ENCODE measurements at regions not wholly inside any gene's neighbourhood (a gene's known extent, or its start where the extent isn't known, plus 50 kb on each side); places are given as distances from the start of the nearest gene placed in this dataset.
"Not testable (repeated sequence)": the region's sequence is repeated elsewhere in the genome, so short reads cannot be mapped to it uniquely, and the experiment has no call there.

DNA sequence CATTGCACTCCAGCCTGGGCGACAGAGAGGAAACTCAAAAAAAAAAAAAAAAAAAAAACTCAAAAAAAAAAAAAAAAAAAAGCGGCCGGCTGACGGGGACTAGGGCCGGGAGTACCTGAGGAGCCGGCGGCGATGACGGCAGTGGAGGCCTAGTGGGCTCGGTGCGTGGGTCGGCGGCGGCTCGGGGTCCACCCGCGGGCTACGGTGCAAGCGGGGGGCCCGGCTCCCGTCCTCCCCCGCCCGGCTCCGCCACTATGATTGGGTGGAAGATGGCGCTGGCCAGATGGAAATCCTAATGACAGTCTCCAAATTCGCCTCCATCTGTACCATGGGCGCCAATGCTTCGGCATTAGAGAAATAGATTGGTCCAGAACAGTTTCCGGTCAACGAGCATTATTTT lies 190.7 kb downstream of the TGIF2LX start:
- not testable (repeated sequence) for DNase-seq (ENCODE audit: low read depth, low spot score)

DNA sequence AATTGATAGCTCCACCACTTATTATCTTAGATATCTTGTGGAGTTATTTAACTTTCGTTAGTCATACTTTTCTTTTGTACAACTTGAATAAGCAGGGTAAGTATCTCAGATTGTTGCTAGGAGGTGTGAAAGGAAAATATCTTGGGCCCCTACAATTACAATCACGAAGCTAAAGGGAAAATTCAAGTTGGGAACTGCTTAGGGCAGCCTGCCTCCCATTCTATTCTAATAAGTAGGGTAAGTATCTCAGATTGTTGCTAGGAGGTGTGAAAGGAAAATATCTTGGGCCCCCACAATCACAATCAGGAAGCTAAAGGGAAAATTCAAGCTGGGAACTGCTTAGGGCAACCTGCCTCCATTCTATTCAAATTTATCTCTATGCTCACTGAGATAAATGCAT lies 213.2 kb downstream of the TGIF2LX start:
- not testable (repeated sequence) for DNase-seq (ENCODE audit: low read depth, low spot score)

DNA sequence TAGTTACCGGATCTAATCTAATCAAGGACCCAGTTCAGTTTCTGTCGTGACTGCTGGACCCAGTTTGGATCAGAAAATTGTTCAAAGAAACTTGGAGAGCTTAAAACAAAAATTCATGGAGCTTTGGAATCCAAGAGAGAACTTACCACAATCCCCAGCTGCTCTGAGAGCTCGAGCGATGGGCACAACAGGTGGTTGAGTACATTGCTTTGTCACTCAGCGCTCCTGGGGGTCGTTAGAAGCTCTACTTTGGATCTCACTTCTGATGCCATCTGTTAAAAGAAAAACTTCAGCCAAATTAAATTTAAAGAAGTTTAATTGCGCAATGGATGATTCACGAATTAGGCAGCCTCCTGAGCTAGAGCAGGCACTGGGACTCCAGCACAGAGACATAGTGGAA lies 257.3 kb downstream of the TGIF2LX start:
- peak; percentile 1 for DNase-seq (ENCODE audit: low read depth, low spot score)

DNA sequence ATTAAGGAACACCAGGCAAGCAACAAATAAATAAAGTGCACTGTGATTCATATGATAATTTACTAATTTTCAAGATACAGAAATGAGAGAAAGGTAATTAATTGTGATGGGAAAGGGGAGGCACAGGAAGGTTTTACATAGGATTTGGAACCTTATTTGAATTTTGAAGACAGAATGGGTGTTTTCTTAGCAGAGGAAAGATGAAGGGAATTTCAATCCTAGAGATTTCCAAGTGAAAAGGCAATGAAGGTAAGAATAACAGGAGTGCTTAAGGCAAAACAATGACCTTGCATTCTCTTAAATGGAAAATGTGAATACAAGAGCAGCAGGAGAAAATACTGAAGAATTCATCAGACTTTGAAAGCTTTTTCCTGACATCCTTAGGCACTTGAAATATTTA lies 267.3 kb downstream of the TGIF2LX start:
- DNase-seq (ENCODE audit: low read depth, low spot score): not testable (repeated sequence)

DNA sequence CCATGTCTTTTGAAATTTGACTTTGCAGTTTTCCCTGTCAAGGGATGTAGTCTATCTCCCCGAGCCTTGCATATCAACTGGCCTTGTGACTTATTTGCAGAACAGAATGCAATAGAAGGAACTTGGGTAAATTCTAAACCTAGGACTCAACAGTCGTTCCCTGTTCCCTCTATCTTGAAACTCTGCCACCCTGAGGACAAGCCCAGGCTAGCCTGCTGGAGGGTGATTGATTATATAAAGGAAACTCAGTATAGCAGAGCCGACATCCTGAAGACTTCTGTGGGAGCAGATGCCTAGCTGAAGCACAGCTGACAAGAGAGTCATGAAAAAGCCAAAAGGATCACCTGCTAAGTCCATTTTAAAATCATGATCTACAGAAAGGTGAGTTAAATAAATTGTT lies 285.1 kb downstream of the TGIF2LX start:
- not testable (repeated sequence) for DNase-seq (ENCODE audit: low read depth, low spot score)

DNA sequence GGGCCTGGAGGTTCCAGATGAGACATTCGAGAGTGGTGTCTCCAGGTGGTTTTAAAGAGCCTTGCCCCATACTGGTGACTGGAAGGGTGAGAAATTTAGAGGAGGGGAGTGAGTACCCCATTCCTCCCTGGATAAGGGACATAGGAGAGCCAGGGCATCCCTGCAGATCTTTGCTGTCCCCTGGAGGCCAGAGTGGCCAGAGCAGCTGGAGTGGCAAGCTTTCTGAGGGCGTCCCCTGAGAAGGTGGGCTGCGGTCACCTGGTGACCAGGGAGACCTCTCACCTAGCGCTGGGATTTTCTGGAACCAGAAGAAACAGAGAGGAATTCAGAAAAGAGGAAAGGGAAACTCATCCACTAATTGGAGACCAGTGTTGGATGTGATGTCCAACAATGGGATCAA lies 300.9 kb downstream of the TGIF2LX start:
- DNase-seq (ENCODE audit: low read depth, low spot score): peak; percentile 11

DNA sequence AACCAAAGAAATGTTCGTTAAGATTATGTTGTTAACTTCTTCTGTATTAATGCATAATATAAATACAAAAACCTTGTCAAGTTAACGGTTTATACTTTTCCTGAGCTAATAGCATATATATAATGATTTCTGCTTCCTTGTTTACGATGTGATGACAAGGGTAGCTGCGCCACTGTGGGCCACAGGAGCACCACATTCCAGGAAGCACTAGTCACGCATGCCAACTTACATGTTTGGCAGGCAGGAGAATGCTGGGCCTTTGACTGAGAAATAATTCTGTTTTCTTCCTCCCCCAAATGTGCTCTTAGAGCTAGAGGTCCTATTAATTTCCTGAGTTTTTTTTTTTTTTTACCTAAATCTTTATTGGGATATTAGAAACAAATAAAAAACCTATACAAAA lies 349.9 kb downstream of the TGIF2LX start:
- not testable (repeated sequence) for DNase-seq (ENCODE audit: low read depth, low spot score)
